Stimulated activated CD8-positive, alpha-beta memory T cell treated with anti-CD3 and anti-CD28 coated beads, Interleukin-7, amount 100 ng/mL, for 48 hours (primary cell): ENCODE measurements at regions not wholly inside any gene's neighbourhood (a gene's known extent, or its start where the extent isn't known, plus 50 kb on each side); places are given as distances from the start of the nearest gene placed in this dataset.
"Not testable (repeated sequence)": the region's sequence is repeated elsewhere in the genome, so short reads cannot be mapped to it uniquely, and the experiment has no call there.

Experiments
- DNase-seq, 2 donors: peaks; one replicate each; pipeline ENCODE4 v3.0.0-alpha.2; 2020; ENCODE audit warnings: low read depth in 1 of 2; ENCODE audit errors: extremely low read depth in 1 of 2

- no peak for DNase-seq
Measured at GRCh38 chr7:32227746-32228145, 157.5 kb upstream of the PDE1C start.

GRCh38 chr7:32224276-32224675 lies 154.1 kb upstream of the PDE1C start:
- no peak for DNase-seq

GRCh38 chr7:32223721-32224120 lies 153.5 kb upstream of the PDE1C start:
- no peak for DNase-seq

GRCh38 chr7:32223071-32223650 lies 153.0 kb upstream of the PDE1C start:
- DNase-seq = no peak

GRCh38 chr7:32222251-32222900 lies 152.2 kb upstream of the PDE1C start:
- DNase-seq = no peak

GRCh38 chr7:32221736-32222135 lies 151.5 kb upstream of the PDE1C start:
- DNase-seq = no peak

GRCh38 chr7:32221056-32221455 lies 150.8 kb upstream of the PDE1C start:
- DNase-seq = no peak

- DNase-seq = not testable (repeated sequence)
Measured at GRCh38 chr7:32219831-32220230, 149.6 kb upstream of the PDE1C start.

- DNase-seq = no peak
Measured at GRCh38 chr7:32219416-32219815, 149.2 kb upstream of the PDE1C start.

GRCh38 chr7:32218741-32219288 lies 148.6 kb upstream of the PDE1C start:
- no peak for DNase-seq

GRCh38 chr7:32218154-32218467 lies 147.9 kb upstream of the PDE1C start:
- DNase-seq = no peak

GRCh38 chr7:32217341-32218153 lies 147.3 kb upstream of the PDE1C start:
- no peak for DNase-seq

GRCh38 chr7:32216759-32217158 lies 146.6 kb upstream of the PDE1C start:
- no peak for DNase-seq

- DNase-seq = no peak
Measured at GRCh38 chr7:32215697-32216096, 145.5 kb upstream of the PDE1C start.

- DNase-seq = no peak
Measured at GRCh38 chr7:32214913-32215312, 144.7 kb upstream of the PDE1C start.

GRCh38 chr7:32212321-32212720 lies 142.1 kb upstream of the PDE1C start:
- DNase-seq = no peak

GRCh38 chr7:32206987-32207386 lies 136.8 kb upstream of the PDE1C start:
- DNase-seq = no peak

- DNase-seq = no peak
Measured at GRCh38 chr7:32206488-32206887, 136.3 kb upstream of the PDE1C start.

- not testable (repeated sequence) for DNase-seq
Measured at GRCh38 chr7:32205298-32205824, 135.2 kb upstream of the PDE1C start.

GRCh38 chr7:32204361-32205018 lies 134.3 kb upstream of the PDE1C start:
- DNase-seq = no peak

- DNase-seq = no peak
Measured at GRCh38 chr7:32200646-32201045, 130.4 kb upstream of the PDE1C start.
